ENCODE measurements at regions not wholly inside any gene's neighbourhood (a gene's known extent, or its start where the extent isn't known, plus 50 kb on each side); places are given as distances from the start of the nearest gene placed in this dataset.
"Not testable (repeated sequence)": the region's sequence is repeated elsewhere in the genome, so short reads cannot be mapped to it uniquely, and the experiment has no call there.

DNA sequence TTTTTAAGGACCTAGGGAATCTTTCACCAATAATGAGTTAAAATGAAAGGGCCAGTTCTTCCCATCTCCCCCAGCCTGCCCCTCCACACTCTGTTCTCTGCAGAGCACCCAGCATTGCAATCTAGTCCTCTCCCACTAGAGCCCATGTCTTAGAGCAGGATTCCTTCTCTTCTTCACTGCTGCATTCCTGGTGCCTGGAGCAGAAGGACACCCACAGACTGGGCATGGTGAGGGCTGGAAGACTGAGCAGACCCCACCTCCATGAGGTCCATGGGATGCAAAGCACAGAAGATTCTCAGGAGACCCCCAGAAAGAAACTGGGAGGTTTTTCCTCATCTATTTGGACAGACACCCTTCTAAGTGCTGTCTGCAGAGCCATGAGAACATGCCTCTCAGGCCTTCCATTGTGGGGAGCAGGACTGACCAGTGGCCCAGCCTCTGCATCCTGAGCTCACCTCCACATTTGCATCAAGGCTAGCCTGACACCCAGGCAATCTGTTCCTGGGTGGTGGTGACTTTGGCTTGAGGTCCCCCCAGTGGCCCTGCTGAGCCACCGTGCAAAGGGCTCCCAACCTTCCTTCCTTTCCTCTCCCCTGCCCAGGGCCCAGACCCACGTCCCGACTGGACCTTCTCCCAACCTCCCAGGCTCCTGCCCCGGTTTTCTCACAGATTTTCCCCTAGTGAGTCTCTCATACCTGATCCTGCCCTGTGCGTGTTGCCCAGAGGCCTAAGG, 74.2 kb upstream of the ZNF469 start:
- H3K4me1 Mint-ChIP-seq (ENCODE audit: low read depth): no peaks in the 10 kb centered on the region
- H3K9me3 Mint-ChIP-seq: peaks cover 7% of the 10 kb centered on the region
- intact Hi-C loops (cut with micrococcal nuclease): no loop called here
- POLR2A ChIA-PET: no interaction called here
- DNase-seq (no peak), ATAC-seq (no peak)
- H3K4me3 Mint-ChIP-seq: no peak overlapping the region
- no peak overlapping the region for H3K27ac Mint-ChIP-seq
- TF ChIP-seq, protein P1, sequence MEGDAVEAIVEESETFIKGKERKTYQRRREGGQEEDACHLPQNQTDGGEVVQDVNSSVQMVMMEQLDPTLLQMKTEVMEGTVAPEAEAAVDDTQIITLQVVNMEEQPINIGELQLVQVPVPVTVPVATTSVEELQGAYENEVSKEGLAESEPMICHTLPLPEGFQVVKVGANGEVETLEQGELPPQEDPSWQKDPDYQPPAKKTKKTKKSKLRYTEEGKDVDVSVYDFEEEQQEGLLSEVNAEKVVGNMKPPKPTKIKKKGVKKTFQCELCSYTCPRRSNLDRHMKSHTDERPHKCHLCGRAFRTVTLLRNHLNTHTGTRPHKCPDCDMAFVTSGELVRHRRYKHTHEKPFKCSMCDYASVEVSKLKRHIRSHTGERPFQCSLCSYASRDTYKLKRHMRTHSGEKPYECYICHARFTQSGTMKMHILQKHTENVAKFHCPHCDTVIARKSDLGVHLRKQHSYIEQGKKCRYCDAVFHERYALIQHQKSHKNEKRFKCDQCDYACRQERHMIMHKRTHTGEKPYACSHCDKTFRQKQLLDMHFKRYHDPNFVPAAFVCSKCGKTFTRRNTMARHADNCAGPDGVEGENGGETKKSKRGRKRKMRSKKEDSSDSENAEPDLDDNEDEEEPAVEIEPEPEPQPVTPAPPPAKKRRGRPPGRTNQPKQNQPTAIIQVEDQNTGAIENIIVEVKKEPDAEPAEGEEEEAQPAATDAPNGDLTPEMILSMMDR (IDR thresholded peaks at IDR 0.05): no peak
- CTCF ChIA-PET: no interaction called here
- no peaks in the 10 kb centered on the region for H3K36me3 Mint-ChIP-seq (ENCODE audit: low read depth)
- H3K27me3 Mint-ChIP-seq: peaks cover 1% of the 10 kb centered on the region

DNA sequence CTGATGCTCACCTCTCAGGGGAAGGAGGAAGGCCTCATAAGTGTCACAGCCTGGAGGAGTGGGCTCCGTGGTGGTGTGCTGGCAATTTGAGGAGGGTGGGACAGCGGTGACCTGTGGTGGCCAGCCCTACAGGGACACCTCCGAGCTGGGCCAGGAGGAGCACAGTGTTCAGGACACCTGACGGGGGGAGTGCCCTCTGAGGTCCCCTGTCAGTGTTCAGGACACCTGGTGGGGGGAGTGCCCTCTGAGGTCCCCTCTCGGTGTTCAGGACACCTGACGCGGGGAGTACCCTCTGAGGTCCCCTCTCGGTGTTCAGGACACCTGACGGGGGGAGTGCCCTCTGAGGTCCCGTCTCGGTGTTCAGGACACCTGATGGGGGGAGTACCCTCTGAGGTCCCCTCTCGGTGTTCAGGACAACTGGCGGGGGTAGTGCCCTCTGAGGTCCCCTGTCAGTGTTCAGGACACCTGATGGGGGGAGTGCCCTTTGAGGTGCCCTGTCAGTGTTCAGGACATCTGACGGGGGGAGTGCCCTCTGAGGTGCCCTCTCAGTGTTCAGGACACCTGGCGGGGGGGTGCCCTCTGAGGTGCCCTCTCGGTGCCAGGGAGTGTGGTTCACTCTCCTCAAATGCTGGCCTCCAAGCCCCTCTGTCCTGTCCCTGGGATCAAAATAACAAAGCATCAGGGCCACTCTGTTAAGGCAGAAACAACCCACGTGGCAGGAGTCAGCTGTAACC, 73.4 kb upstream of the ZNF469 start:
- TF ChIP-seq, protein P1 (IDR thresholded peaks at IDR 0.05): no peak
- Mint-ChIP-seq H3K4me3 (no peak overlapping the region), H3K9me3 (peaks cover 7% of the 10 kb centered on the region), H3K27ac (no peak overlapping the region), H3K4me1 (ENCODE audit: low read depth) (no peaks in the 10 kb centered on the region), H3K36me3 (ENCODE audit: low read depth) (no peaks in the 10 kb centered on the region), H3K27me3 (peaks cover 1% of the 10 kb centered on the region)
- POLR2A ChIA-PET: no interaction called here
- CTCF ChIA-PET: no interaction called here
- DNase-seq: no peak
- intact Hi-C loops (cut with micrococcal nuclease): no loop called here
- ATAC-seq: no peak

DNA sequence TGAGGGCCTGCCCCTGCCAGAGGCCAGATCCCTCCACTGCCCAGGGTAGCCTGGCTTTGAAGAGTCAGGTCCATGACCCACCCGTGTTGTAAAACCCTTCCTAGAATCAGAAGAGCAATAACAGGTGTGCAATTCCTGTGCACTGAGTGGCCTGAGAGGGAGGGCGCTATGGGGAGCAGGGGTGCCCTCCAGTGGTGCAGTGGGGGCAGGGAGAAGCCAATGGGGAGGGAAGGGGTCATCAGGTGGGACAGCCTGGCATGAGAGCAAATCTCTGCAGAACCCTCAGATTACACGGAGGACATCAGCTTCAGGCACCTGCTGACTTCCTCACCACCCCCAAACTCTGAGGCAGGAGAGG, 72.9 kb upstream of the ZNF469 start:
- Mint-ChIP-seq H3K4me3 (no peak overlapping the region), H3K9me3 (peaks cover 7% of the 10 kb centered on the region), H3K36me3 (ENCODE audit: low read depth) (no peaks in the 10 kb centered on the region), H3K27ac (no peak overlapping the region), H3K4me1 (ENCODE audit: low read depth) (no peaks in the 10 kb centered on the region), H3K27me3 (peaks cover 1% of the 10 kb centered on the region)
- ChIA-PET CTCF (no interaction called here), POLR2A (no interaction called here)
- ATAC-seq (no peak), DNase-seq (no peak)
- intact Hi-C loops (cut with micrococcal nuclease): no loop called here
- TF ChIP-seq, protein P1 (IDR thresholded peaks at IDR 0.05): no peak

GRCh38 chr16:88310796-88311605, 71.8 kb upstream of the ZNF469 start:
- Mint-ChIP-seq H3K27ac (no peak overlapping the region), H3K9me3 (peaks cover 7% of the 10 kb centered on the region), H3K4me1 (ENCODE audit: low read depth) (no peaks in the 10 kb centered on the region), H3K4me3 (no peak overlapping the region), H3K27me3 (peaks cover 1% of the 10 kb centered on the region), H3K36me3 (ENCODE audit: low read depth) (no peaks in the 10 kb centered on the region)
- POLR2A ChIA-PET: interaction anchor here (0.6 kb wide), 1 partner anchor 14 kb away, joined by 3 read pairs; no protein-coding TSS in a partner anchor
- TF ChIP-seq, protein P1 (IDR thresholded peaks at IDR 0.05): no peak
- intact Hi-C loops (cut with micrococcal nuclease): no loop called here
- ATAC-seq (no peak), DNase-seq (no peak)
- CTCF ChIA-PET: no interaction called here

DNA sequence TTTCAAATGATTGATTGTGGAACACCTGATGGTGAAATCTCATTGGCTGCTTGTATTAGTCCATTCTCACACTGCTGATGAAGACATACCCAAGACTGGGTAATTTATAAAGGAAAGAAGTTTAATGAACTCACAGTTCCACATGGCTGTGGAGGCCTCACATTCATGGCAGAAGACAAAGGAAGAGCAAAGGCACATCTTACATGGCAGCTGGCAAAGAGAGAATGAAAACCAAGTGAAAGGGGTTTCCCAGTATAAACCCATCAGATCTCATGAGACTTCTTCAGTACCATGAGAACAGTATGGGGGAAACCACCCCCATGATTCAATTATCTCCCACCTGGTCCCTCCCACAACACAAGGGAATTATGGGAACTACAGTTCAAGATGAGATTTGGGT, 70.9 kb upstream of the ZNF469 start:
- H3K9me3 Mint-ChIP-seq, CTCF ChIA-PET, H3K27ac Mint-ChIP-seq: not testable (repeated sequence)

More for the DNA sequence above, 70.9 kb upstream of the ZNF469 start:
- ATAC-seq; DNase-seq; H3K27me3 Mint-ChIP-seq; H3K4me1 Mint-ChIP-seq (ENCODE audit: low read depth); H3K4me3 Mint-ChIP-seq; H3K36me3 Mint-ChIP-seq (ENCODE audit: low read depth); intact Hi-C loops (cut with micrococcal nuclease): not testable (repeated sequence)
- POLR2A ChIA-PET: interaction anchor here (0.7 kb wide), 1 partner anchor 225 kb away, joined by 3 read pairs; no protein-coding TSS in a partner anchor

All from activated CD8-positive, alpha-beta T cell treated with anti-CD3 and anti-CD28 coated beads for 36 hours (primary cell).